Psoas muscle (tissue), 7 donors: ENCODE measurements at regions not wholly inside any gene's neighbourhood (a gene's known extent, or its start where the extent isn't known, plus 50 kb on each side); places are given as distances from the start of the nearest gene placed in this dataset.

Source experiments
- ATAC-seq, 4 donors: fragments of 200-7000 bp; cut with Tn5 transposase; one replicate each; pipeline ENCODE4 v1.9.1; 2020; ENCODE audit warnings: moderate library complexity in 3 of 4, mild to moderate bottlenecking in 2 of 4
- DNase-seq, 2 donors: peaks; one replicate each; pipeline ENCODE4 v3.0.0-alpha.2; 2020
- H3K27ac ChIP-seq: fragments of 200-600 bp; one replicate; pipeline ENCODE4 v1.8.0; 2022
- H3K27me3 ChIP-seq, 3 donors: fragments of 200-600 bp in 1 of 3; one replicate each; pipeline versions ENCODE4 v1.6.1 to v1.8.0; 2013 to 2022; ENCODE audit warnings: low read length in 2 of 3, mild to moderate bottlenecking in 2 of 3, moderate library complexity in 1 of 3; ENCODE audit not compliant: insufficient read depth in 3 of 3
- H3K36me3 ChIP-seq, 2 donors: fragments of 200-600 bp in 1 of 2; one replicate each; pipeline versions ENCODE4 v1.6.1 to v1.8.0; 2013 to 2022; ENCODE audit warnings: low read depth in 1 of 2, mild to moderate bottlenecking in 1 of 2, moderate library complexity in 1 of 2; ENCODE audit not compliant: insufficient read depth in 1 of 2
- H3K4me1 ChIP-seq: fragments of 200-600 bp; one replicate; pipeline ENCODE4 v1.8.0; 2022
- H3K4me3 ChIP-seq: fragments of 200-600 bp; one replicate; pipeline ENCODE4 v1.8.0; 2022; ENCODE audit warnings: mild to moderate bottlenecking
- H3K9me3 ChIP-seq: fragments of 200-600 bp; one replicate; pipeline ENCODE4 v1.8.0; 2022
- CTCF ChIP-seq: fragments of 200-600 bp; IDR thresholded peaks from one replicate; pipeline ENCODE4 v1.8.0; 2022; ENCODE audit warnings: antibody characterized with exemption
- WGBS, 3 donors: extraction: QIAGEN DNeasy Blood & Tissue Kit; methylation state at CpG; one replicate each; pipeline versions ENCODE4 v1.1.6 to v1.1.7; 2013; 5-methylcytosine and 5-hydroxymethylcytosine counted together
- intact Hi-C, 2 donors: fragments of 100-400 bp; cut with DNase I; formaldehyde crosslinking; loops; one replicate each; pipeline versions ENCODE4 v1.11.0 to v1.14.2; 2022
- donor health status: healthy with polysubstance abuse.
- donor health status: DM: no; HTN: no; CAD: no; lungs with moderate emphysema.
- donor health status: Bipolar disorder and iron deficiency.
- donor health status: healthy.
- donor health status: DM: yes; HTN: yes; CAD: no.
- donor health status: DM: no; HTN: no; CAD: no.
- donor health status: DM: yes; HTN: yes; CAD: no.

- no peak for TF ChIP-seq CTCF
- no peaks in the 10 kb centered on the region for H3K27me3 ChIP-seq
- H3K4me3 ChIP-seq = no peak overlapping the region
- intact Hi-C loops = no loop called here
- DNase-seq = no peak
- no peak overlapping the region for H3K27ac ChIP-seq
- no peaks in the 10 kb centered on the region for H3K36me3 ChIP-seq
- no peaks in the 10 kb centered on the region for H3K9me3 ChIP-seq
- 73 to 79% (median 79%) methylated on average over 6 of the region's 6 CpGs for WGBS, 3 donors
- no peak for ATAC-seq
- H3K4me1 ChIP-seq = no peaks in the 10 kb centered on the region
Observed at GRCh38 chr20:7716286-7716972, 223.8 kb downstream of the HAO1 start.

GRCh38 chr20:7722564-7722963 lies 217.7 kb downstream of the HAO1 start:
- no peaks in the 10 kb centered on the region for H3K4me1 ChIP-seq
- H3K4me3 ChIP-seq = no peak overlapping the region
- H3K9me3 ChIP-seq = no peaks in the 10 kb centered on the region
- 68 to 82% (median 75%) methylated on average over 5 of the region's 5 CpGs for WGBS, 3 donors
- intact Hi-C loops = no loop called here
- H3K27ac ChIP-seq = no peak overlapping the region
- no peak for ATAC-seq
- no peak for DNase-seq
- no peaks in the 10 kb centered on the region for H3K36me3 ChIP-seq
- no peak for TF ChIP-seq CTCF
- no peaks in the 10 kb centered on the region for H3K27me3 ChIP-seq

GRCh38 chr20:7723284-7723683 lies 217.0 kb downstream of the HAO1 start:
- H3K27me3 ChIP-seq = no peaks in the 10 kb centered on the region
- 33 to 67% (median 47%) methylated on average over 1 of the region's 1 CpG for WGBS, 3 donors
- H3K4me1 ChIP-seq = no peaks in the 10 kb centered on the region
- no peak overlapping the region for H3K4me3 ChIP-seq
- no peak for TF ChIP-seq CTCF
- no peaks in the 10 kb centered on the region for H3K36me3 ChIP-seq
- intact Hi-C loops = no loop called here
- no peaks in the 10 kb centered on the region for H3K9me3 ChIP-seq
- ATAC-seq (no peak), DNase-seq (no peak)
- no peak overlapping the region for H3K27ac ChIP-seq

GRCh38 chr20:7728338-7728737 lies 211.9 kb downstream of the HAO1 start:
- Histone ChIP-seq H3K36me3 (no peaks in the 10 kb centered on the region), H3K27ac (no peak overlapping the region), H3K27me3 (no peaks in the 10 kb centered on the region), H3K9me3 (no peaks in the 10 kb centered on the region), H3K4me3 (no peak overlapping the region), H3K4me1 (no peaks in the 10 kb centered on the region)
- DNase-seq (no peak), ATAC-seq (no peak)
- no peak for TF ChIP-seq CTCF
- intact Hi-C loops = no loop called here

- no peak for DNase-seq
- Histone ChIP-seq H3K9me3 (no peaks in the 10 kb centered on the region), H3K27ac (no peak overlapping the region), H3K36me3 (no peaks in the 10 kb centered on the region), H3K27me3 (no peaks in the 10 kb centered on the region), H3K4me1 (no peaks in the 10 kb centered on the region), H3K4me3 (no peak overlapping the region)
- 93 to 97% (median 94%) methylated on average over 1 of the region's 1 CpG for WGBS, 3 donors
- ATAC-seq = no peak
- TF ChIP-seq CTCF = no peak
- intact Hi-C loops = no loop called here
Observed at GRCh38 chr20:7734216-7734615, 206.0 kb downstream of the HAO1 start.
